ENCODE measurements at regions not wholly inside any gene's neighbourhood (a gene's known extent, or its start where the extent isn't known, plus 50 kb on each side); places are given as distances from the start of the nearest gene placed in this dataset.

DNA sequence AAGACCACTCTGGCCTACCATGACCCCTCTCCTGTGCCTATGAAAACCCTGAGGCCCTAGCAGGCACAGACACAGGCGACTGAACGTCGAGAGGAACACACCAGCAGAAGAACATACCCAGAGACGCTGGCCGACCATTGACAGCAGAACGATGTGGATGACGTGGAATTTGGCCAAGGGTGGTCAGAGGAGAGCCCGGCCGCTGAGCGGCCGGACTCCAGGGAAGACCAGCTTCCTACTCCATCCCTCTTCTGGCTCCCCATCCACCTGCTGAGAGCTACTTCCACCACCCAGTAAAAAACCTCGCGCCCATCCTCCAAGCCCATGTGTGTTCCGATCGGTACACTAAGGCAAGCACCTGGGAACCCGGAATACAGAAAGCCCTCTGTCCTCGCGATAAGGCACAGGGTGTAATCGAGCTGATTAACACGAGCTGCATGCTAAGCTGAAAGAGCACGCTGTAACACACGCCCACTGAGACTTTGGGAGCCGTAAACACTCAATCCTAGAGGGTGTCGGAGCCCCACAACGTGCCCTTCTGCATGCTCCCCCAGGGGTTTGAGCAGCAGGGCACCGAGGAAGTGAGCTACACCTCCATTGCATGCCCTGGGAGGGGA lies 150.3 kb downstream of the CENPF start:
- Histone ChIP-seq H3K4me3 (IDR thresholded peaks at IDR 0.05; ENCODE audit: insufficient read depth, low read depth, low read length) (no peak overlapping the region), H3K27ac (no peak overlapping the region), H2AFZ (ENCODE audit: low read depth) (no peak overlapping the region), H3K4me1 (ENCODE audit: low read depth, poor library complexity, severe bottlenecking) (no peaks in the 10 kb centered on the region), H4K20me1 (ENCODE audit: insufficient read depth) (no peaks in the 10 kb centered on the region), H3K27me3 (ENCODE audit: insufficient read depth, low read depth) (no peaks in the 10 kb centered on the region), H3K9ac (no peak overlapping the region), H3K79me2 (ENCODE audit: insufficient read depth, low read depth) (no peaks in the 10 kb centered on the region), H3K4me2 (no peak overlapping the region), H3K36me3 (ENCODE audit: insufficient read depth) (no peaks in the 10 kb centered on the region)
- TF ChIP-seq, protein P1, sequence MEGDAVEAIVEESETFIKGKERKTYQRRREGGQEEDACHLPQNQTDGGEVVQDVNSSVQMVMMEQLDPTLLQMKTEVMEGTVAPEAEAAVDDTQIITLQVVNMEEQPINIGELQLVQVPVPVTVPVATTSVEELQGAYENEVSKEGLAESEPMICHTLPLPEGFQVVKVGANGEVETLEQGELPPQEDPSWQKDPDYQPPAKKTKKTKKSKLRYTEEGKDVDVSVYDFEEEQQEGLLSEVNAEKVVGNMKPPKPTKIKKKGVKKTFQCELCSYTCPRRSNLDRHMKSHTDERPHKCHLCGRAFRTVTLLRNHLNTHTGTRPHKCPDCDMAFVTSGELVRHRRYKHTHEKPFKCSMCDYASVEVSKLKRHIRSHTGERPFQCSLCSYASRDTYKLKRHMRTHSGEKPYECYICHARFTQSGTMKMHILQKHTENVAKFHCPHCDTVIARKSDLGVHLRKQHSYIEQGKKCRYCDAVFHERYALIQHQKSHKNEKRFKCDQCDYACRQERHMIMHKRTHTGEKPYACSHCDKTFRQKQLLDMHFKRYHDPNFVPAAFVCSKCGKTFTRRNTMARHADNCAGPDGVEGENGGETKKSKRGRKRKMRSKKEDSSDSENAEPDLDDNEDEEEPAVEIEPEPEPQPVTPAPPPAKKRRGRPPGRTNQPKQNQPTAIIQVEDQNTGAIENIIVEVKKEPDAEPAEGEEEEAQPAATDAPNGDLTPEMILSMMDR (conservative IDR thresholded peaks at IDR 0.05; ENCODE audit: low read depth, low read length), result no peak

DNA sequence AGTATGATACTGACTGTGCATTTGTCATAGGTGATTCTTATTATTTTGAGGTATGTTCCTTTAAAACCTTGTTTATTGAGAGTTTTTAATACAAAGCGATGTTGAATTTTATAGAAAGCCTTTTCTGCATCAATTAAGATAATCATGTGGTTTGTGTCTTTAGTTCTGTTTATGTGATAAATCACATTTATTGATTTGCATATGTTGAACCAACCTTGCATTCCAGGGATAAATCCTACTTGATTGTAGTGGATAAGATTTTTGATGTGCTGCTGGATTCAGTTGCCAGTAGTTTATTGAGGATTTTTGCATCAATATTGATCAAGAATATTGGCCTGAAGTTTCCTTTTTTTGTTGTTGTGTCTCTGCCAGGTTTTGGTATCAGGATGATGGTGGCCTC lies 158.0 kb downstream of the CENPF start:
- Histone ChIP-seq H3K9ac (no peak overlapping the region), H3K79me2 (ENCODE audit: insufficient read depth, low read depth) (no peaks in the 10 kb centered on the region), H3K27me3 (ENCODE audit: insufficient read depth, low read depth) (no peaks in the 10 kb centered on the region), H3K4me3 (IDR thresholded peaks at IDR 0.05; ENCODE audit: insufficient read depth, low read depth, low read length) (no peak overlapping the region), H3K4me1 (ENCODE audit: low read depth, poor library complexity, severe bottlenecking) (no peaks in the 10 kb centered on the region), H3K36me3 (ENCODE audit: insufficient read depth) (no peaks in the 10 kb centered on the region), H4K20me1 (ENCODE audit: insufficient read depth) (no peaks in the 10 kb centered on the region), H3K4me2 (no peak overlapping the region), H3K27ac (no peak overlapping the region), H2AFZ (ENCODE audit: low read depth) (no peak overlapping the region)
- TF ChIP-seq, protein P1 (conservative IDR thresholded peaks at IDR 0.05; ENCODE audit: low read depth, low read length), result no peak

DNA sequence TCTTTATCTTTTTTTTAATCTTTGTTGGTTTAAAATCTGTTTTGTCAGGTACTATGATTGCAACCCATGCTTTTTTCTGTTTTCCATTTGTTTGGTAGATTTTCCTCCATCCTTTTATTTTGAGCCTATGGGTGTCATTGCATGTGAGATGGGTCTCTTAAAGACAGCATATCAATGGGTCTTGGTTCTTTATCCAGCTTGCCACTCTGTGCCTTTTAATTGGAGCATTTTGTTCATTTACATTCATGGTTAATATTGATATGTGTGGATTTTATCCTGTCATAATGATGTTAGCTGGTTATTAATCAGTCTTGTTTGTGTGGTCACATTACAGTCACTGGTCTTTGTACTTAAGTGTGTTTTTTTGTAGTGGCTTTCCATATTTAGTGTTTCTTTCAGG lies 159.9 kb downstream of the CENPF start:
- Histone ChIP-seq H2AFZ (ENCODE audit: low read depth) (no peak overlapping the region), H3K9ac (no peak overlapping the region), H3K79me2 (ENCODE audit: insufficient read depth, low read depth) (no peaks in the 10 kb centered on the region), H3K36me3 (ENCODE audit: insufficient read depth) (no peaks in the 10 kb centered on the region), H4K20me1 (ENCODE audit: insufficient read depth) (no peaks in the 10 kb centered on the region), H3K4me3 (IDR thresholded peaks at IDR 0.05; ENCODE audit: insufficient read depth, low read depth, low read length) (no peak overlapping the region), H3K27me3 (ENCODE audit: insufficient read depth, low read depth) (no peaks in the 10 kb centered on the region), H3K4me1 (ENCODE audit: low read depth, poor library complexity, severe bottlenecking) (no peaks in the 10 kb centered on the region), H3K27ac (no peak overlapping the region), H3K4me2 (no peak overlapping the region)
- TF ChIP-seq, protein P1 (conservative IDR thresholded peaks at IDR 0.05; ENCODE audit: low read depth, low read length), result no peak

GRCh38 chr1:214764502-214764901 lies 161.5 kb downstream of the CENPF start:
- no peaks in the 10 kb centered on the region for H3K79me2 ChIP-seq (ENCODE audit: insufficient read depth, low read depth)
- H3K27me3 ChIP-seq (ENCODE audit: insufficient read depth, low read depth), result no peaks in the 10 kb centered on the region
- no peaks in the 10 kb centered on the region for H3K36me3 ChIP-seq (ENCODE audit: insufficient read depth)
- H2AFZ ChIP-seq (ENCODE audit: low read depth), result no peak overlapping the region
- H3K4me3 ChIP-seq (IDR thresholded peaks at IDR 0.05; ENCODE audit: insufficient read depth, low read depth, low read length), result no peak overlapping the region
- H3K27ac ChIP-seq, result no peak overlapping the region
- TF ChIP-seq, protein P1 (conservative IDR thresholded peaks at IDR 0.05; ENCODE audit: low read depth, low read length), result no peak
- no peaks in the 10 kb centered on the region for H4K20me1 ChIP-seq (ENCODE audit: insufficient read depth)
- no peak overlapping the region for H3K4me2 ChIP-seq
- H3K9ac ChIP-seq, result no peak overlapping the region
- H3K4me1 ChIP-seq (ENCODE audit: low read depth, poor library complexity, severe bottlenecking), result no peaks in the 10 kb centered on the region
